ENCODE measurements at regions not wholly inside any gene's neighbourhood (a gene's known extent, or its start where the extent isn't known, plus 50 kb on each side); places are given as distances from the start of the nearest gene placed in this dataset.

- TF ChIP-seq POLR2A (IDR thresholded peaks at IDR 0.05; ENCODE audit: low read length) (no peak), GATA1 (IDR thresholded peaks at IDR 0.05; ENCODE audit: low read depth, low read length) (no peak)
These were observed 338.2 kb upstream of the SLCO3A1 start for GRCh38 chr15:91515188-91515754.
